Neural cell (in vitro differentiated cells): ENCODE measurements at regions not wholly inside any gene's neighbourhood (a gene's known extent, or its start where the extent isn't known, plus 50 kb on each side); places are given as distances from the start of the nearest gene placed in this dataset.
A peak's percentile ranks its signal among the peaks of the same experiment; 100 is the strongest.

Source experiments
- CTCF ChIP-seq: fragments of 450-650 bp; IDR thresholded peaks from 2 replicates; pipeline ENCODE4 v1.5.1; 2014; ENCODE audit warnings: antibody characterized with exemption, mild to moderate bottlenecking, moderate library complexity; ENCODE audit not compliant: poor library complexity, severe bottlenecking
- EZH2 ChIP-seq: fragments of 200-600, 300-800 bp; shearing (Covaris generic), sonication (generic); IDR thresholded peaks from 2 replicates; pipeline ENCODE4 v1.6.1; 2014; ENCODE audit warnings: antibody characterized with exemption, low read length, borderline replicate concordance, mild to moderate bottlenecking; ENCODE audit not compliant: insufficient read depth, poor library complexity, severe bottlenecking
- POLR2AphosphoS5 ChIP-seq: IDR thresholded peaks from 2 replicates; pipeline ENCODE4 v1.6.1; 2012
- TF ChIP-seq, protein P1 (sequence below): IDR thresholded peaks from 2 replicates; pipeline ENCODE4 v1.6.1; 2012; ENCODE audit warnings: borderline replicate concordance

GRCh38 chr7:125423458-125424155 is 494.0 kb upstream of the POT1 start:
- TF ChIP-seq CTCF (no peak), POLR2AphosphoS5 (peak; percentile 56), EZH2 (no peak)
- TF ChIP-seq, protein P1, sequence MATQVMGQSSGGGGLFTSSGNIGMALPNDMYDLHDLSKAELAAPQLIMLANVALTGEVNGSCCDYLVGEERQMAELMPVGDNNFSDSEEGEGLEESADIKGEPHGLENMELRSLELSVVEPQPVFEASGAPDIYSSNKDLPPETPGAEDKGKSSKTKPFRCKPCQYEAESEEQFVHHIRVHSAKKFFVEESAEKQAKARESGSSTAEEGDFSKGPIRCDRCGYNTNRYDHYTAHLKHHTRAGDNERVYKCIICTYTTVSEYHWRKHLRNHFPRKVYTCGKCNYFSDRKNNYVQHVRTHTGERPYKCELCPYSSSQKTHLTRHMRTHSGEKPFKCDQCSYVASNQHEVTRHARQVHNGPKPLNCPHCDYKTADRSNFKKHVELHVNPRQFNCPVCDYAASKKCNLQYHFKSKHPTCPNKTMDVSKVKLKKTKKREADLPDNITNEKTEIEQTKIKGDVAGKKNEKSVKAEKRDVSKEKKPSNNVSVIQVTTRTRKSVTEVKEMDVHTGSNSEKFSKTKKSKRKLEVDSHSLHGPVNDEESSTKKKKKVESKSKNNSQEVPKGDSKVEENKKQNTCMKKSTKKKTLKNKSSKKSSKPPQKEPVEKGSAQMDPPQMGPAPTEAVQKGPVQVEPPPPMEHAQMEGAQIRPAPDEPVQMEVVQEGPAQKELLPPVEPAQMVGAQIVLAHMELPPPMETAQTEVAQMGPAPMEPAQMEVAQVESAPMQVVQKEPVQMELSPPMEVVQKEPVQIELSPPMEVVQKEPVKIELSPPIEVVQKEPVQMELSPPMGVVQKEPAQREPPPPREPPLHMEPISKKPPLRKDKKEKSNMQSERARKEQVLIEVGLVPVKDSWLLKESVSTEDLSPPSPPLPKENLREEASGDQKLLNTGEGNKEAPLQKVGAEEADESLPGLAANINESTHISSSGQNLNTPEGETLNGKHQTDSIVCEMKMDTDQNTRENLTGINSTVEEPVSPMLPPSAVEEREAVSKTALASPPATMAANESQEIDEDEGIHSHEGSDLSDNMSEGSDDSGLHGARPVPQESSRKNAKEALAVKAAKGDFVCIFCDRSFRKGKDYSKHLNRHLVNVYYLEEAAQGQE = no peak
